Right kidney (tissue), 1 donor: ENCODE measurements at regions not wholly inside any gene's neighbourhood (a gene's known extent, or its start where the extent isn't known, plus 50 kb on each side); places are given as distances from the start of the nearest gene placed in this dataset.
"Not testable (repeated sequence)": the region's sequence is repeated elsewhere in the genome, so short reads cannot be mapped to it uniquely, and the experiment has no call there.

Experiments
- DNase-seq: peaks from one replicate; pipeline ENCODE4 v3.0.0-alpha.2; 2016

DNA sequence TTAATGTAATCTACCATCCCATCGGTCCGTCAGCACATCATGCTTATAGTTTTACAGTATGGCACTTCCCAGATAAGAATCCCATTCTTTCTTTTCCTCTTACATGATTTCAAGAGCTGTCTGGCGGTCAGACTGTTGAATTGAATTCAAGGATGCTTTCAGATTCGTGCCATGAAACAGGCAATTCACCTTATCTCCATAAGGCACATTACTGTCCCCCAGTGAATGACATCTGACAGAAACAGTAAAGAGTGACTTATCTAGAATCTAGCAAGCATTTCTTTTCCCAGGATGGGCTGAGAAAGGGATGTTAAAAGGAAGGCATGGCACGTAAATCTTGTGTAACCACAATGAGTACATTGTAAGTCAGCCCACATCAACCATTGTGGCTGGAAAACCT, 61.1 kb upstream of the SEM1 start:
- no peak for DNase-seq

DNA sequence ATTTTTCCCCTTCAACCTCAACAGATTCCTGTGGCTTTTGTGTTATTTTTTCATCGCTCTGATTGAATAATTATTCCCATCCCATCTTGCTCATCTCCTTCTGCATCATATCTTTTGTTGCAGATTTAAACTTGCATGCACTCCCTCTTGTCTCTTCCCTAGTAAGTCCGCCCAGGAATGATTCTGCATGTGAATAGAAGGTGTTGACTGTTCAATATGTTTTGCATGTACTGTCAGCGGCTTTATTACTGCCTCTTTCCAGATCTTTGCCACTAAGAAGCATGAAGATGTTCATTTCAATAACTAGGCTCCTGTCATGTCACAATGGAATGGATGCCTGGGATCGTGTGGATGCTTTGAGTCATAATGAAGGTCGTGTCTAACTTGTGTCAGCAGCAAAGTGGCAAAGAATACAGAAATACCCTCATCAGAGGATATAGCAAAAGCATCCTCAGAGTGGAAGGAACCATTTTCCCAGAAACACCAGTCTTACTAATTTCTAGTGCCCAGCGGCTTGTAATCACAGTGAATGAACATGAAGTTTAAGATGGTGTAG, 62.6 kb upstream of the SEM1 start:
- no peak for DNase-seq

DNA sequence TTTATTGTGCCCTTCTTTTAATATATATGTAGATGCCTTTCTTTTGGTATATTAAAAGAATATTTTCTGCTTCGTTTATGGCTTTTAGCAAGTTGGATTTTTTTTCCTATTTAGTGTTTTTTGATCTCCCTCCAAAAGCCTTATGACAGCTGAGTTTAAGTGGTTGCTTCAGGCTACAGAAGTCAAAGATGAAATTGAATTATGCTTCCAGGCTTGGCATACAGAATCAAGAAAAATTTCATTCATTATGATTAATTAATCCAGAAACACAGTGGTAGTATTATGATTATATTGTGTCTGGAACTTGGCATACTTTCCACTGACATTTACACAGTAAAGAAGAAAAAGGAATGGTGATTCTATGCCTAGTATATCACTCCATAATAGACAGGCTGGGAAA, 63.8 kb upstream of the SEM1 start:
- no peak for DNase-seq

DNA sequence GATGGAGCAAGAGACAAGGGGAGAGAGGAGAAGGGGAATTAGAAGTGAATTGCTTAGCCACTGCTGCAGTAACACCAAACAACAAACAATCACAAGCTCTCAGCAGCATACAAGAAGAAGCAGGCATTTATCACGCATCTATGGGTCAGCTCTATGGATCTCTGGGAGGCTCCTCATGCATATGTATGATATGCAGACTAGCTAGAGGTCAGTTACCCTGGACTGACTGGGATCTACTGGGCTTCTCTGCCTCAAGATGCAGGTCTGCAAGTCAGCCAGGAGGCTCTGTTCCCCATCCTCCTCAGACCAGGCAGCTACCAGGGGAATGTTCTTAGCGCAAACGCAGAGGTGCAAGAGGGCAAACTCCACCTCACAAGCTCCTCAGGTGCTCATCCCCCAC, 64.7 kb upstream of the SEM1 start:
- DNase-seq: no peak

DNA sequence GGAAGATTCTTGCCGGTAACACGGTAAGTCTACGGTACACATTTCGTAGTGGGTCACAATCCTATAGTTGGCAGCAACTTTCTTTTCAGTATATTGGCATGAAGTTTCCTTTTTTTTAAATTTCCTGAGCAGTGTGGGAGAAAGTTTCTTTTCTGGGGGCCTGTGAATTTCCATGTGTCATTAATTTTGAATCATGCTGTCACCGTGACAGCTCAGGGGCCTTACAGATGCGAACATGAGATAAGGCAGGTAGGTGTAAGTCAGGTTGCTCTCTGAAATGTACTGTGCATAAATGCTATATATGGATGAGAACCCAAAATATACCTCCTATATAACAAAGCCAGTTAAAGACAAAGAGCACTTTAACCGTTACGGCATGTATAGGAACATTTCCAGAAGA, 65.4 kb upstream of the SEM1 start:
- DNase-seq: no peak

DNA sequence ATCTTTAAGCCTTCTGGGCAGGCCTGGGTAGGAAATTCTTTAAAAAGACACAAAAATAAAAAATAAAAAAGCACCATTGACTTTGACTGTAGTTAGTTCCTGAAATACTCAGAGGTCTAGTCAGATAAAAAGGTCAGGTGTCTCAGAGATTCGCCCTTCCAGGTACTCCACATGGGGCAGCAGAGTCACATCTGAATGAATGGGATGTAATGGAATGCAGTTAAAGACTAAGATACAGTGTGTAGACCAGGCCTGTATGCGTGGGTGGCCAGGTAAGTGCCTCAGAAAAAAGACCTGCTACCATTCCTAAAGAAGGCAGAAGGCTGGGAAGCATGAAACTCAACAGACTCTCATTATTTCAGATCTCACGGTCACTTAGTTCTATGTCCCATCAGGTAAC, 68.6 kb upstream of the SEM1 start:
- DNase-seq: no peak

DNA sequence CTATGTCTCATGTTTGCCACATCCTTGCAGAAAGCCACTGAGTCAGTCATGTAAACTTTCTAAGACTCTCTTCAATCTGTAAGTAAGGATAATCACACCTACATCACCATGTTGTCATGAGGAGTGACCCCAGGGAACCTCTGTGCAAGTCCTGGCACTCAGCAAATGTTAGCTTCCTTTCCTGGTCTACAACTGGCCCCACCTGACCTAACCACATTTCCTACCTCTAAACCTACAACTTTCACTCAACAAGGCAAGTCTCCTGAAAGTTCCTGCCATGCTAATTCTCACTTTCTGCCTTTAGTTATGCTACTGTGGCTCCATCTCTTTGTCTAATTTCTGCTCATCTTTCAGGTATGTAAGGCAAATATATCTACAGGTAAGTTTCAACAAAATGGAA, 72.3 kb upstream of the SEM1 start:
- DNase-seq: no peak

DNA sequence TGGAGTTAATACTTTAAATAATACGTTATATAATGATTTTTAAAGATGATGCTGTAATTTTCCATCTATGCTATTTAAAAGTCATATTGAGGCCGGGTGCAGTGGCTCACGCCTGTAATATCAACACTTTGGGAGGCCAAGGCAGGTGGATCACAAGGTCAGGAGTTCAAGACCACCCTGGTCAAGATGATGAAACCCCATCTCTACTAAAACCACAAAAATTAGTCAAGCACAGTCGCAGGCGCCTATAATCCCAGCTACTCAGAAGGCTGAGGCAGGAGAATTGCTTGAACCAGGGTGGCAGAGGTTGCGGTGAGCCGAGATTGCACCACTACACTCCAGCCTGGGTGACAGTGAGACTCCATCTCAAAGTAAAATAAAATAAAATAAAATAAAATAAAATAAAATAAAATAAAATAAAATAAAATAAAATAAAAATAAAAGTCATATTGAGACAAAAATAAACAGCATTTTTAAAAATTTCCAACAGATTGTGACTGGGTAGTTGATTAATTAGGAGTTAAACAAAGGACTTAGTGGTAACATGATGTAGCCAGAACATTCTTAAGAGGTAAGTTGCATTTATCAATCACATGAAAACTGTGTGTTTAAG, 73.1 kb upstream of the SEM1 start:
- not testable (repeated sequence) for DNase-seq

DNA sequence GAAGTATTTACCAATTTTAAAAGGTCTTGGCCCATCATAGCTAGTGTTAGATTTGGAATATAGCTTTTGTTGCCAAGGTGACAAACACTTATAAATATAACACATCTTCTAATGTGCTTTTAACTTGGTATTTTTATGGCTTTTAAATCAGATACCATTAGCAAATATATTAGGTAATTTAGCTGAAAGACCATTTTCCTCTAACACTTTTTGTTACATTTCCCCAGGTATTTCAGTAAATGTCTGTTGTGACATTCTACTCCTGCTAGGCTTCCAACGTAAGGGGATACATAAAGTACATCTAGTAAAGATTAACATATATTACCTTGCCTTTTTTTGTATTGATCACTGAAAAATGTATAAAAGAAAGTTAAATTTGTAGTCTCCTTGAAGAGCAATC, 75.0 kb upstream of the SEM1 start:
- DNase-seq: no peak

DNA sequence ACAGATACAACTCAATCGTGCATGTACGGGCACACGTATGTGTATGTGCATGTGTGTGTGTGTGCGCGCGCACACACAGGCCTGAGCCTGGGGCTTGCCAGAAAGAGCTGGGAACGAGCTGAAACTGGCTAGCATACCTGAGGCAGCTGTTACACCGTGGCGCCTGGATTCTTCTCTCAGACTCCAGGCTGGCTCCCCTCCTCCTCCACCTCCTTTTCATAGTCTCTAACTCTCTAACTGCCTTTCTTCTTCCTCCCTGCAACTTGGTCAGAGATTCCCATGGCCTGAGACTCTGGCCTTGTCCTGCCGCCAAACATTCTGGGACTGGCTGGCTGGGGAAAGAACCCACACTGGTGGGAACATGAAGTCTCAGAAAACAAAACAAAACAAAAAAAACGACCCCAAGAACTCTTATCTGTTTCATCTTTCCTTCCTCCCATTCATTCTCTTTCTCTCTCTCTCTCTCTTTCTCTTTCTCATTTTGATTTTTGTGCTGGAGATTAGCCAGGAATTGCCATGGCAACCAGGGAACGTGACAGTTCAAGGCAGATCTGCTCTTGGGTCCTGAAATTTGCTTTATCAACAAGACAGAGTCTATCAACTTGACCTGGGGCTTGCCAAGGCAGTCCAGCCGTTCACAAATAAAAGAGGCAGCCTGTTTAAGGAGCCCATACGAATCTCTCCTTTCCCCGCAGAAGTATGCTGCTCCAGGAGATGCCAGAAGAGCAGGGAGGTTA, 76.8 kb upstream of the SEM1 start:
- DNase-seq: peak; percentile 3

DNA sequence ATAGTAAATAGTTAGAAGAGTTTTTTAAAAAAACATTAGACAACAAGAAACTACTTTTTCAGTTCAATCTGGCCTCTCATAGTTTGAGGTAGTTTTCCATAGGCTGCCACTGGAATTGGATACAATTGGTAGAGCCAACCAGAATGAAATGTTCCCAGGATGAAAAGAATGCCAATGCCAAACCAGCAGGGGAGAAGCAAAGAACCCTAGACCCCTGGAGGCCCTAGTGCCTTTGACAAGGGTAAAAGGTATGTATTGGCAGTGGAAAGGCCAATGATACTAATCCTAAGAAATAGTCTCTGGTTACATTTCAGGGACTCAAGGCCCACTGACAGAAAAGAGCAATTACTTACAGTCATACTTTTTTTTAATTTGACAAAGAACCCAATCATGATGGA, 77.4 kb upstream of the SEM1 start:
- DNase-seq: no peak

DNA sequence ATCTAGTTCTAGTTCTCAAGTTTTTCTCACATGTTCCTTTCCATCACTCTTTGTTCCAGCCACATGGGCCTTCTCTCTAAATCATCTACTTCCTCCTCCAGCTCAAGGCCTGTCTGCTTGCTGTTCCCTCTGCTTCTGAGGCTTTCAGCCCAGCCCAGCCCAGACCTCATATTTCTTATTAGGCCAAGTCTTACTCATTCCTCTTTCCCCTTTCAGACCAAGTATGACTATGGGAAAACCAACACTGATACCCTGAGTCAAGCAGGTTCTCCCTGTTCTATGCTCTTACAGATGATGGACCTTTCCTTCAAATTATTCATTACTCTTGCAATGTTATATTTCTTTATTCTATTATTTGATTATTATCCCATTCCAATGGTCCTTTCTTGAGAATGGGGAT, 80.3 kb upstream of the SEM1 start:
- DNase-seq: no peak

DNA sequence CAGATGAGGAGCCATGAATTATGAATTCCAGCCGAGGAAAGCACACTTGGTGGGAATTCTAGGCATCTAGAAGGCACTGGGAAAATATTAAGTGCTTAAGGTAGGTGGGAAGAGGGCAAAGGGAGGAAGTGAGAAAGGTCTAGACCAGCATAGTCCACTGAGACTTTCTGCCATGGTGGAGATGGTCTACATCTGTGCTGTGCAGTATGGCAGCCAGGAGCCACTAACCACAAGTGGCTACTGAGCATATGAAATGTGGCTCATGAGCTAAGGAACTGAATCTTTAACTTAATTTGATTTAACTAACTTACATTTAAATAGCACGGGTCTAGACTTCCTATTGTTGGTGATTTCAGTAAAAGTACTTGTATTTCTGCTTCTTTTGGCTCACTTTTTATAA, 82.5 kb upstream of the SEM1 start:
- no peak for DNase-seq

DNA sequence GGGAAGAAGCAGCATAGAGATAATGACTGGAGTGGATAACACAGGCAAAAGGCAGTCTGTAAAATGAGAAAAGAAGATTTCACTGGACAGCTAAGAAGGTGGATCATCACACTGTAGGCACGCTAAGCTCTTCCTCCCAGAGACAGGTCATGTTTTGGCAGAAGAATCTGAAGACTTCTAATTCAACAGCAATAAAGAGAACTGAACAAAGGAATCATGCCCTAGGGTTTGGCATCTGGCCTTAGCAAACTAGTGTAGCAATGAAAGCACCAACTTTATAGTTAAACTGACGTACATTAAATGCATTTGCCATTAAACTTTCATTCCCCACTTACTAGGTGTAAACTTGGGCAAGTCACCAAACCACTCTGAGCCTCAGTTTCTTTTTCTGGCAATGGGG, 84.4 kb upstream of the SEM1 start:
- no peak for DNase-seq

DNA sequence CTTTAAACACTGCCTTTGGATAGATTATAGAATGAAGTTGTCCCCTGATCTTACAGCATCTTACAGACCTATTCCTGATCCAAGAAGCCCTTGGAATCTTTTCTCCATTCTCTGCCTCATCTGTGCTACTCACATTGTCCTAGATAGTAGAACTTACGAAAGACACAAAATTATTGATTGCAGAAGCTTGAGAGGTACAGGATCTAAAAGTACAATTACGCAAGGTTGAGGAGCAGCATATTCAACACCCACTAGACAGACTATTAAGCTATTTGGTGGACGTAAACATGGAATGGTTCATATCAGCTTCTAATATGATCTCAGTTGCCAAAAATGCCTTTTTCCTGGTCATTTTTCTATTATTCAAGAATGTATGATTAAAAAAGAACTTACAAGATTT, 90.5 kb upstream of the SEM1 start:
- no peak for DNase-seq

DNA sequence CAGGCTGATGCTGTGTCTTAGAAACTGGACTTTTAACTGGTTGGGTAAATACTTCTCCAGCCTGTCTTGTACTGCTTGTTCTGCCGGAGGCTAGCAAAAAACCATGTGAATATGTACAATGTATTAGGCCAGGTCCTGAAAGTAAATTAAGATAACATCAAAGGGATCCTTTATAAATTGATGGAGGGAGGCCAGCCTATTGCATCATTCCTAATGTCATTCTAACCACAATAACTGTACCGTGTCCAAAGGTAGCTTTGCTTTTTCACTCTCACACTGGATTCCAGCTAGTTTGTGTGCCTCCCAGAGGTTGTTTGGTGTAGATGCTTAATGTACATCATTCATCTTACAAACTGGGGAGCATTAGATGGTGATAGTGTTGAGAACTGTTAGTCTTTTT, 91.2 kb upstream of the SEM1 start:
- DNase-seq: no peak

DNA sequence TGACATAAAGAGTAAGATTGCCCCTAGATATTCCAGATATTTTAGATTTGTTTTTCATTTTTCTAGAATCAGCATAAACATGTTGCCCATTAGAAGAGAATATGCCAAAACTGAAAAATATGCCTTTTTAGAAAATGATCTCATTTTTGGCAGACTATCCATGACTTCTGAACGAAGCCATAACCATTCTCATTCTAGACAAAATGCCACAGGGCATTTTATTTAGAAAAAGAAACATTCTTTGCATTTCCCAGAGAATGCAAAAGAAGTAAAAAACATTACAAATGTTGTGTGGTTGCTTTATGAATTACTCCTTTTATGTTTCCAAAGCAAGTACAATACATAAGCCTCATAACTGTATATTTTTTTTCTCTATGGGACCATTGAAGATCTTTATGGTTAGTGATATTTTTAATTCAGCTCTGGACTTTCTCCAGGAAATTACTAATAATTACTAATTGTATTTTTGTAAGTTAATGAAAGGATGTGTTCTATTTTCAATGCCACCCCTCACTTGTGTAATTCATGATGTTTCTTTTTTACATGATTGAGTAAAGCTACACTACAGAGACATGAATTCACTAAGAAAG, 109.6 kb upstream of the SEM1 start:
- DNase-seq: no peak

DNA sequence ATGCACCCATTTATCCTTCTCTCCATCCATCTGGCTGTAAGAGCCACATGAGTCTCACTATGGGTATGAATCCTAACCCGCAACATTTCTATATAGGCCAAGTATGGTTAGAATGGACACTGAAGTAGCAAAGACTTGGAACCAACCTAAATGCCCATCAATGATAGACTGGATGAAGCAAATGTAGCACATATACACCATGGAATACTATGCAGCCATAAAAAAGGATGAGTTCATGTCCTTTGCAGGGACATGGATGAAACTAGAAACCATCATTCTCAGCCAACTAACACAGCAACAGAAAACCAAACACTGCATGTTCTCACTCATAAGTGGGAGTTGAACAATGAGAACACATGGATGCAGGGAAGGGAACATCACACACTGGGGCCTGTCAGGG, 111.5 kb upstream of the SEM1 start:
- not testable (repeated sequence) for DNase-seq

DNA sequence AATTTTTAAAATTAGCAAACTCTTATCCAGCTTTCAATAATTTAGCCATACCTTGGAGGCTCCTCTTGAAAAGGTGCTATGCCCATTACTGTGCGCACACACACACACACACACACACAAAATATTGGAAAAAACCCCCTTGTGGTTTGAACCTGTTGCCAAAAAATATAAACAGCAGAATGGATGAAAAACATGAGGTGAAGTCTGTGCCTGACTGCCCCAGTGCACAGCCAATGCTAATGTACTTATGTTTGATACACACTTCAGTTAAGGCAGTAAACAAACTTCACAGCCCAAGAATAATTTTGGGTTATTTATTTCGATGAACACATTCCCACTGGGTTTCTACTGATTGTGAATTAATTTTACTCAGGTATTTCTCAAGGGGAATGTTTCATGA, 113.2 kb upstream of the SEM1 start:
- no peak for DNase-seq

DNA sequence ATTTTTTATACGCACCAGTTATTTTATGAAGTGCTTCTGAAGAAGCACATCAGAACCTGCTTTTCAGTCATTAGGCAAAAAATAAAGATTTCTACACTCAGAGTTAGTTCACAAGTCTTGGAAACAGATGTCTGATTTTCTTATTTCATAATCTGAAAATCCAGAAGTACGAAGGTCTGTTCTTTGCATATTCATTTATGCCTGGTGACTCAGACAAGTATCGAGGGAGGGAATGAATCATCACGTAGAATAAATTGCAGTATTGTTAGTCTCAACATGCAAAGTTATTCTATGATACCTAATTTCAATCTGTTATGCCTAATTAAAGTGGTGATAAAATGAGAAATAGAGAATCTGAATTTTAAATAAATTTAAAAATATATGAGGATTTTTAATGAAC, 113.6 kb upstream of the SEM1 start:
- no peak for DNase-seq

DNA sequence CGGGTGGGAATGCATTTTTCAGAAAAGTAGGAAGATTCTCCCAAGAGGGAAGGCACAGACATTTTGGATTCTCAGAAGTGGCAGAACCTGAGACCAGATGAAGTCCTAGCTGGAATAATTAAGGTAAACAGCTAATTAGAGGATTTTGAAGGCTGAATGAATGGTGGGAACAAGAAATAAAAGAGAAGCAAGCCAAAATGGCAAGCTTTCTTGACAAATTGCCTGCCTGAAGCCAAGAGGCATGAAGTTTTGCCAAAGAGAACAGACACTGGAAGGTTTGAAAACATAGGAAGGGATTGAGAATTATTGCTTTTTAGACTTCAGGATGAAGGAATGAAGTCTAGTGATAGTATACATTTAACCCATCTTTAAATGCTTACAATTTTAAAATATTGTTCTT, 115.0 kb upstream of the SEM1 start:
- no peak for DNase-seq

DNA sequence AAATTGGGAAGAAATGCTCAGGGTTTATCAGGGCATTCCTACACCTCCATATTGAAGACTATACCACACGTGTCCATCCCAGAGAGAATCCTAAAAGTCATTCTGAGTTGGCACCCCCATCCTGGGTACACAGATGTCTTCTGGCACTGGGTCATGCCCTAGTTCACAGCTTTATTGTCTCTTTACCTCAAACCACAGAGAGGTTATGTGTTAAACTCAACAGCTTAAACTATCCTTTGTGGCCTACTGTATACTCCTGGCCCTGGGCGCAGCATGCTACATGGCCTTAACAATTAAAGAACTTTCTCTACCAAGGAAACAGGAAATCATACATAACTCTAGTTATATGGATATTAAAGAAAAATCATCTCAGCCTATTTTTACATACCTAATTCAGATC, 115.6 kb upstream of the SEM1 start:
- DNase-seq: no peak

DNA sequence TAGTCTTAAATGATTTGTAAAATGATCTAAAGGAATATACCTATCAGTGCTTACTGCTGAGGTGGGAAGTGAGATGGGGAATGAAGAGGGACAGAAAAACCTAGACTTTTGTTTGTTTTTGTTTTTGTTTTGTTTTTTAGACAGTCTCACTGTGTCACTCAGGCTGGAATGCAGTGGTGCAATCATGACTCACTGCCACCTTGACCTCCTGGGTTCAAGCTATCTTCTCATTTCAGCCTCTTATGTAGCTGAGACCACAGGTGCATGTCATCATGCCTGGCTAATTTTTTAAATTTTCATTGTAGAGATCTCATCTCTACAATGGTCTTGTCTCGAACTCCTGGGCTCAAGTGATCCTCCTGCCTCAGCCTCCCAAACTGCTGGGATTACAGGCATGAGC, 116.4 kb upstream of the SEM1 start:
- DNase-seq: no peak

DNA sequence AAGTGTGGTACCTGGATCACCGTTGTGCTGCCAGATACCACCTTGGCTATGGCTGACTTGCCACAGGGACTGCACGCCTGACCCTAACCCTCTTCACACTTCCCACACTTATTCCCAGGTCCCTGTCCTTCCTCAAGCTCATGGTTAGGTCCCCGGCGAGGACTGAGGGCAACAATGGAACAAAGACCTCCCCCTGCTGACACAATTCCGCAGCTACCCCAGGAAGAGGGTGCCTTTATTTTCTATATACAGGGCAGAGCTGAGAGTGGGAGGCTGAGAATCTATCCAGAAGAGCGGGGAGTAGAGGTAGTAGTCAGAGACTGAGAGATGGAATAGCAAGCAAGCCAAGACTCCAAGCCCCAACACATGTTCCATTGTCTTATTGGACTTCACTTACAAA, 118.1 kb upstream of the SEM1 start:
- DNase-seq: no peak
